Common myeloid progenitor, CD34-positive (primary cell): ENCODE measurements at regions not wholly inside any gene's neighbourhood (a gene's known extent, or its start where the extent isn't known, plus 50 kb on each side); places are given as distances from the start of the nearest gene placed in this dataset.

Experiments
- CTCF ChIA-PET: fragments of 350-600 bp; sonication (Branson Sonifier 250); formaldehyde crosslinking; loops from one replicate; lab custom pipeline; 2021; ENCODE audit warnings: antibody characterized with exemption; lab: Charles Lee
- POLR2A ChIA-PET: fragments of 350-600 bp; sonication (Branson Sonifier 250); formaldehyde crosslinking; loops from one replicate; lab custom pipeline; 2021; ENCODE audit warnings: antibody characterized with exemption; lab: Charles Lee
- DNase-seq, 3 donors: peaks; one replicate each; pipeline versions ENCODE4 v3.0.0 to v3.0.0-alpha.2; 2013
- H3K27ac ChIP-seq, 2 experiments: 1 replicate in 1 of 2; 2 replicates in 1 of 2; pipeline ENCODE4 v1.7.0; 2013; ENCODE audit warnings: inconsistent platforms in 2 of 2, low read length in 2 of 2, mild to moderate bottlenecking in 2 of 2, low read depth in 1 of 2, moderate library complexity in 1 of 2; ENCODE audit not compliant: severe bottlenecking in 2 of 2, insufficient read depth in 1 of 2, poor library complexity in 1 of 2
- H3K27me3 ChIP-seq, 5 experiments: replicated peaks in 2 of 5; 1 replicate in 3 of 5; 2 replicates in 2 of 5; pipeline versions ENCODE4 v1.6.1 to v1.7.0; 2013; ENCODE audit warnings: low read length in 4 of 5, mild to moderate bottlenecking in 2 of 5, moderate library complexity in 2 of 5, inconsistent platforms in 1 of 5; ENCODE audit not compliant: insufficient read depth in 5 of 5, control insufficient read depth in 4 of 5
- H3K36me3 ChIP-seq, 4 experiments: 1 replicate in 2 of 4; 2 replicates in 2 of 4; pipeline versions ENCODE4 v1.6.1 to v1.7.0; 2013; ENCODE audit warnings: low read length in 3 of 4, control low read depth in 1 of 4, mild to moderate bottlenecking in 1 of 4; ENCODE audit not compliant: control insufficient read depth in 4 of 4, insufficient read depth in 4 of 4
- H3K4me1 ChIP-seq, 4 experiments: 1 replicate in 3 of 4; 2 replicates in 1 of 4; pipeline versions ENCODE4 v1.6.1 to v1.7.1; 2013; ENCODE audit warnings: low read length in 3 of 4, mild to moderate bottlenecking in 3 of 4, control low read depth in 1 of 4, inconsistent platforms in 1 of 4, moderate library complexity in 1 of 4; ENCODE audit not compliant: control insufficient read depth in 4 of 4, insufficient read depth in 4 of 4; ENCODE audit errors: control extremely low read depth in 1 of 4
- H3K4me3 ChIP-seq, 7 experiments: 1 replicate in 4 of 7; 2 replicates in 3 of 7; pipeline versions ENCODE4 v1.5.1 to v1.7.0; 2013; ENCODE audit warnings: mild to moderate bottlenecking in 7 of 7, low read length in 6 of 7, moderate library complexity in 6 of 7, inconsistent platforms in 2 of 7, low read depth in 2 of 7, control low read depth in 1 of 7; ENCODE audit not compliant: insufficient read depth in 4 of 7, control insufficient read depth in 1 of 7; ENCODE audit errors: extremely low read depth in 1 of 7
- H3K9me3 ChIP-seq, 5 experiments: 1 replicate in 4 of 5; 2 replicates in 1 of 5; pipeline versions ENCODE4 v1.6.1 to v1.7.1; 2013; ENCODE audit warnings: low read length in 4 of 5, mild to moderate bottlenecking in 2 of 5, inconsistent platforms in 1 of 5, low read depth in 1 of 5, moderate library complexity in 1 of 5; ENCODE audit not compliant: control insufficient read depth in 4 of 5, insufficient read depth in 2 of 5; ENCODE audit errors: control extremely low read depth in 1 of 5
- WGBS: methylation state at CpG from one replicate; pipeline ENCODE4 v1.1.5; 2013; ENCODE audit not compliant: insufficient coverage; 5-methylcytosine and 5-hydroxymethylcytosine counted together

GRCh38 chr7:41130561-41131236 lies 572.2 kb downstream of the INHBA start:
- CTCF ChIA-PET: interaction anchor here (0.7 kb wide), 1 partner anchor 19 kb away, joined by 3 read pairs; no protein-coding TSS in a partner anchor
- WGBS: 96% methylated on average over 8 of the region's 10 CpGs
- peaks cover 0 to 3% (median 1%) of the 10 kb centered on the region in 4 experiments for H3K4me1 ChIP-seq

GRCh38 chr7:41130086-41130485 lies 572.8 kb downstream of the INHBA start:
- Histone ChIP-seq H3K27me3 (no peaks in the 10 kb centered on the region), H3K4me3 (no peak overlapping the region), H3K27ac (no peak overlapping the region), H3K36me3 (no peaks in the 10 kb centered on the region), H3K9me3 (no peaks in the 10 kb centered on the region), H3K4me1 (peaks cover 0 to 3% (median 1%) of the 10 kb centered on the region in 4 experiments)
- ChIA-PET CTCF (interaction anchor here (0.7 kb wide), 1 partner anchor 19 kb away, joined by 3 read pairs; no protein-coding TSS in a partner anchor), POLR2A (no interaction called here)
- WGBS: 100% methylated on average over 2 of the region's 5 CpGs
- DNase-seq: no peak

More at GRCh38 chr7:41130561-41131236, 572.2 kb downstream of the INHBA start:
- Histone ChIP-seq H3K27me3 (no peaks in the 10 kb centered on the region), H3K4me3 (no peak overlapping the region), H3K27ac (no peak overlapping the region), H3K36me3 (no peaks in the 10 kb centered on the region), H3K9me3 (no peaks in the 10 kb centered on the region)
- POLR2A ChIA-PET: no interaction called here
- no peak for DNase-seq

- no CpG with 5 or more reads among the region's 2 CpGs for WGBS
- DNase-seq: no peak
- Histone ChIP-seq H3K4me1 (no peaks in the 10 kb centered on the region), H3K4me3 (no peak overlapping the region), H3K27me3 (no peaks in the 10 kb centered on the region), H3K36me3 (no peaks in the 10 kb centered on the region), H3K9me3 (no peaks in the 10 kb centered on the region), H3K27ac (no peak overlapping the region)
- POLR2A ChIA-PET: no interaction called here
- CTCF ChIA-PET: no interaction called here
Measured at GRCh38 chr7:41125343-41125742, 577.5 kb downstream of the INHBA start.

GRCh38 chr7:41122256-41122987 lies 580.5 kb downstream of the INHBA start:
- no peaks in the 10 kb centered on the region for H3K36me3 ChIP-seq
- H3K4me1 ChIP-seq: no peaks in the 10 kb centered on the region
- H3K9me3 ChIP-seq: no peaks in the 10 kb centered on the region
- H3K27me3 ChIP-seq: peaks cover 0 to 2% (median 0%) of the 10 kb centered on the region in 5 experiments
- no peak overlapping the region for H3K4me3 ChIP-seq
- no peak overlapping the region for H3K27ac ChIP-seq
- POLR2A ChIA-PET: no interaction called here
- no peak for DNase-seq
- CTCF ChIA-PET: no interaction called here
- WGBS: 81% methylated on average over 4 of the region's 4 CpGs

- Histone ChIP-seq H3K4me3 (no peak overlapping the region), H3K9me3 (no peaks in the 10 kb centered on the region), H3K4me1 (no peaks in the 10 kb centered on the region), H3K36me3 (no peaks in the 10 kb centered on the region), H3K27me3 (peaks cover 0 to 2% (median 0%) of the 10 kb centered on the region in 5 experiments), H3K27ac (no peak overlapping the region)
- POLR2A ChIA-PET: no interaction called here
- DNase-seq: no peak
- CTCF ChIA-PET: interaction anchor here (1.8 kb wide), 1 partner anchor 118 kb away, joined by 3 read pairs; no protein-coding TSS in a partner anchor
Measured at GRCh38 chr7:41121228-41121627, 581.7 kb downstream of the INHBA start.

GRCh38 chr7:41118486-41118885 lies 584.4 kb downstream of the INHBA start:
- no peaks in the 10 kb centered on the region for H3K36me3 ChIP-seq
- ChIA-PET POLR2A (no interaction called here), CTCF (no interaction called here)
- H3K27ac ChIP-seq: no peak overlapping the region
- DNase-seq: no peak
- H3K9me3 ChIP-seq: no peaks in the 10 kb centered on the region
- peaks cover 0 to 2% (median 0%) of the 10 kb centered on the region in 5 experiments for H3K27me3 ChIP-seq
- 100% methylated on average over 3 of the region's 4 CpGs for WGBS
- no peak overlapping the region for H3K4me3 ChIP-seq
- H3K4me1 ChIP-seq: no peaks in the 10 kb centered on the region

- no peaks in the 10 kb centered on the region for H3K9me3 ChIP-seq
- no peak overlapping the region for H3K27ac ChIP-seq
Measured at GRCh38 chr7:41117431-41117830, 585.5 kb downstream of the INHBA start.

More at GRCh38 chr7:41117431-41117830, 585.5 kb downstream of the INHBA start:
- peaks cover 0 to 2% (median 0%) of the 10 kb centered on the region in 5 experiments for H3K27me3 ChIP-seq
- CTCF ChIA-PET: no interaction called here
- POLR2A ChIA-PET: interaction anchor here (0.7 kb wide), 1 partner anchor 662 kb away, joined by 4 read pairs; no protein-coding TSS in a partner anchor
- H3K4me3 ChIP-seq: no peak overlapping the region
- WGBS: no CpG with 5 or more reads among the region's 2 CpGs
- H3K4me1 ChIP-seq: no peaks in the 10 kb centered on the region
- no peak for DNase-seq
- H3K36me3 ChIP-seq: no peaks in the 10 kb centered on the region
